GM12878 (cell line): ENCODE measurements at regions not wholly inside any gene's neighbourhood (a gene's known extent, or its start where the extent isn't known, plus 50 kb on each side); places are given as distances from the start of the nearest gene placed in this dataset.

Experiments used
- ATAC-seq: fragments of 200-7000 bp; cut with Tn5 transposase; 3 replicates; pipeline ENCODE4 v1.9.1; 2020; ENCODE audit warnings: mild to moderate bottlenecking, moderate library complexity
- BruUV-seq: library from RNA; stranded (reverse); fragments of 400-500 nt; replicated peaks from 2 replicates; lab custom pipeline; 2021; lab: Mats Ljungman, UMichigan
- CTCF ChIA-PET: fragments of 300-600 bp; sonication (Branson Sonifier 250); formaldehyde crosslinking; extraction: SDS; loops from one replicate; lab custom pipeline; 2021; ENCODE audit warnings: inconsistent platforms; lab: Yijun Ruan, JAX
- POLR2A ChIA-PET: fragments of 350-600 bp; formaldehyde crosslinking; extraction: SDS; loops from one replicate; lab custom pipeline; 2021; ENCODE audit warnings: inconsistent platforms; lab: Charles Lee
- RAD21 ChIA-PET: fragments of 300-600 bp; sonication (Branson Sonifier 250); formaldehyde crosslinking; loops from one replicate; lab custom pipeline; 2023; ENCODE audit warnings: antibody characterized with exemption; ENCODE audit not compliant: unreplicated experiment; lab: Charles Lee
- SMC1A ChIA-PET: fragments of 300-600 bp; sonication (Branson Sonifier 250); formaldehyde crosslinking; loops from one replicate; lab custom pipeline; 2023; ENCODE audit not compliant: unreplicated experiment, uncharacterized antibody; lab: Charles Lee
- DNase-seq: peaks from one replicate; pipeline ENCODE4 v3.0.0-alpha.2; 2011; ENCODE audit warnings: low read depth, low spot score
- FAIRE-seq: peaks from 3 replicates; lab custom pipeline; 2011; peaks lifted over from hg19 to GRCh38; lab: Jason Lieb, UNC
- H2AFZ ChIP-seq: 2 replicates; pipeline ENCODE4 v1.6.0; 2011; ENCODE audit warnings: low read depth, low read length, control low read depth; ENCODE audit not compliant: control insufficient read depth
- H3K27ac ChIP-seq: 2 replicates; pipeline ENCODE4 v1.5.1; 2011; ENCODE audit warnings: control low read depth; ENCODE audit not compliant: control insufficient read depth, insufficient read depth
- H3K27me3 ChIP-seq, 2 experiments: replicated peaks in 1 of 2; 2 replicates each; pipeline versions ENCODE4 v1.6.0 to v1.6.1; 2011; ENCODE audit warnings: low read length in 1 of 2; ENCODE audit not compliant: control insufficient read depth in 2 of 2, insufficient read depth in 2 of 2
- H3K36me3 ChIP-seq, 2 experiments: 2 replicates each; pipeline ENCODE4 v1.5.1; 2011; ENCODE audit warnings: low read length in 1 of 2; ENCODE audit not compliant: control insufficient read depth in 2 of 2, insufficient read depth in 2 of 2
- H3K4me1 ChIP-seq: 2 replicates; pipeline ENCODE4 v1.6.1; 2011; ENCODE audit warnings: mild to moderate bottlenecking, low read length, moderate library complexity, mixed read lengths; ENCODE audit not compliant: control insufficient read depth, insufficient read depth
- H3K4me2 ChIP-seq: 2 replicates; pipeline ENCODE4 v1.6.0; 2011; ENCODE audit warnings: control low read depth; ENCODE audit not compliant: control insufficient read depth, insufficient read depth
- H3K4me3 ChIP-seq: fragments of 200-600 bp; sonication (generic); 2 replicates; pipeline ENCODE4 v1.5.1; 2016
- H3K79me2 ChIP-seq: 2 replicates; pipeline ENCODE4 v1.6.0; 2011; ENCODE audit warnings: low read length; ENCODE audit not compliant: control insufficient read depth, insufficient read depth
- H3K9ac ChIP-seq: 2 replicates; pipeline ENCODE4 v1.8.0; 2011; ENCODE audit warnings: low read length, control low read depth, mixed read lengths; ENCODE audit not compliant: control insufficient read depth, insufficient read depth
- H3K9me3 ChIP-seq: replicated peaks from 3 replicates; pipeline ENCODE4 v1.5.1; 2011; ENCODE audit warnings: mild to moderate bottlenecking, low read length; ENCODE audit not compliant: control insufficient read depth, insufficient read depth
- H4K20me1 ChIP-seq: 2 replicates; pipeline ENCODE4 v1.6.0; 2011; ENCODE audit not compliant: control insufficient read depth, insufficient read depth
- HCFC1 ChIP-seq: fragments of 150-350 bp; IDR thresholded peaks from 2 replicates; pipeline ENCODE4 v1.6.1; 2014; ENCODE audit warnings: low read length
- IKZF1 ChIP-seq: fragments of 450-650 bp; conservative IDR thresholded peaks from 2 replicates; pipeline ENCODE4 v1.6.1; 2017; ENCODE audit warnings: antibody characterized with exemption, mild to moderate bottlenecking
- MEF2B ChIP-seq: fragments of 450-650 bp; IDR thresholded peaks from 2 replicates; pipeline ENCODE4 v1.6.1; 2018; ENCODE audit warnings: mild to moderate bottlenecking, moderate library complexity; ENCODE audit not compliant: partially characterized antibody, poor library complexity, severe bottlenecking
- MLLT1 ChIP-seq: fragments of 450-650 bp; IDR thresholded peaks from 2 replicates; pipeline ENCODE4 v1.6.1; 2016; ENCODE audit warnings: mild to moderate bottlenecking
- PRDM15 ChIP-seq: fragments of 450-650 bp; formaldehyde crosslinking; IDR thresholded peaks from 2 replicates; pipeline ENCODE4 v1.4.0; 2020; ENCODE audit warnings: mild to moderate bottlenecking, moderate library complexity
- RBBP5 ChIP-seq: fragments of 200-600 bp; sonication (generic); conservative IDR thresholded peaks from 2 replicates; pipeline ENCODE4 v1.6.1; 2016
- SKIL ChIP-seq: fragments of 450-650 bp; IDR thresholded peaks from 2 replicates; pipeline ENCODE4 v1.6.1; 2017; ENCODE audit warnings: mild to moderate bottlenecking, low read depth, inconsistent platforms; ENCODE audit not compliant: poor library complexity, severe bottlenecking
- TCF3 ChIP-seq: IDR thresholded peaks from 2 replicates; pipeline ENCODE4 v1.6.1; 2012; ENCODE audit warnings: low read depth, mild to moderate bottlenecking, low read length, borderline replicate concordance; ENCODE audit not compliant: insufficient read depth
- ZBTB40 ChIP-seq: fragments of 450-650 bp; IDR thresholded peaks from 2 replicates; pipeline ENCODE4 v1.6.1; 2016; ENCODE audit warnings: mild to moderate bottlenecking, moderate library complexity, borderline replicate concordance
- ZNF274 ChIP-seq: IDR thresholded peaks from one replicate; pipeline ENCODE4 v1.8.0; 2011; ENCODE audit not compliant: insufficient read length, insufficient read depth
- ZZZ3 ChIP-seq: IDR thresholded peaks from 2 replicates; pipeline ENCODE4 v1.6.1; 2011; ENCODE audit warnings: low read depth; ENCODE audit not compliant: control insufficient read depth, insufficient read length
- WGBS: methylation state at CpG from one replicate; pipeline ENCODE4 v1.1.6; 2016; ENCODE audit warnings: low lambda C conversion rate; ENCODE audit not compliant: insufficient replicate concordance, insufficient coverage; ENCODE audit errors: missing lambda C conversion rate; 5-methylcytosine and 5-hydroxymethylcytosine counted together
- in situ Hi-C: fragments of 300-500 bp; cut with MboI; formaldehyde crosslinking; loops from 9 replicates; pipeline ENCODE4 v1.14.3; 2018; ENCODE audit warnings: mixed read lengths
- intact Hi-C: fragments of 100-400 bp; cut with micrococcal nuclease; formaldehyde crosslinking; loops from one replicate; pipeline ENCODE4 v1.14.2; 2022; ENCODE audit not compliant: unreplicated experiment

GRCh38 chr18:67893916-67894315, 377.4 kb upstream of the DSEL start:
- in situ Hi-C loops (no loop called here), intact Hi-C loops (no loop called here)
- no peak overlapping the region for H3K9ac ChIP-seq
- ChIA-PET CTCF (no interaction called here), RAD21 (no interaction called here), POLR2A (no interaction called here), SMC1A (no interaction called here)
- H3K27ac ChIP-seq: no peak overlapping the region
- TF ChIP-seq MLLT1: no peak
- no peak for TF ChIP-seq IKZF1
- TF ChIP-seq PRDM15 (CRISPR knock-in tag): no peak
- no peak for TF ChIP-seq HCFC1
- TF ChIP-seq ZZZ3: no peak
- TF ChIP-seq SKIL: no peak
- no peak for TF ChIP-seq ZNF274
- no peak for TF ChIP-seq ZBTB40
- no peak for TF ChIP-seq MEF2B
- TF ChIP-seq RBBP5: no peak
- no peak for TF ChIP-seq TCF3
- no peaks in the 10 kb centered on the region for H3K36me3 ChIP-seq
- BruUV-seq: no TSS peak
- no peak overlapping the region for H3K4me2 ChIP-seq
- H3K27me3 ChIP-seq: no peaks in the 10 kb centered on the region
- no peak overlapping the region for H3K4me3 ChIP-seq
- no peaks in the 10 kb centered on the region for H4K20me1 ChIP-seq
- FAIRE-seq (no peak), ATAC-seq (no peak), DNase-seq (no peak)
- H3K9me3 ChIP-seq: no peaks in the 10 kb centered on the region
- 6% methylated on average over 3 of the region's 3 CpGs for WGBS
- H3K79me2 ChIP-seq: no peaks in the 10 kb centered on the region
- H3K4me1 ChIP-seq: no peaks in the 10 kb centered on the region
- no peak overlapping the region for H2AFZ ChIP-seq
